HEK293 (cell line): ENCODE measurements at regions not wholly inside any gene's neighbourhood (a gene's known extent, or its start where the extent isn't known, plus 50 kb on each side); places are given as distances from the start of the nearest gene placed in this dataset.

Experiments used
- CTCF ChIA-PET: fragments of 350-600 bp; formaldehyde crosslinking; extraction: SDS; loops from one replicate; lab custom pipeline; 2021; ENCODE audit warnings: antibody characterized with exemption; lab: Yijun Ruan, JAX
- POLR2A ChIA-PET: fragments of 300-600 bp; formaldehyde crosslinking; extraction: SDS; loops from one replicate; lab custom pipeline; 2020; ENCODE audit warnings: antibody characterized with exemption, inconsistent platforms; lab: Yijun Ruan, JAX
- H3K27ac ChIP-seq: fragments of 200-500 bp; sonication (Bioruptor generic); 2 replicates; pipeline ENCODE4 v1.5.1; 2014; ENCODE audit warnings: low read depth, low read length, control low read depth, inconsistent platforms; ENCODE audit errors: extremely low read depth
- H3K36me3 ChIP-seq, 2 experiments: fragments of 200-500 bp in 1 of 2; sonication (Bioruptor generic) in 1 of 2; 1 replicate in 1 of 2; 2 replicates in 1 of 2; pipeline ENCODE4 v1.5.1; 2014 to 2017; ENCODE audit warnings: inconsistent platforms in 2 of 2, low read length in 2 of 2; ENCODE audit not compliant: control insufficient read depth in 2 of 2, insufficient read depth in 1 of 2
- H3K4me1 ChIP-seq: fragments of 200-500 bp; sonication (Bioruptor generic); 2 replicates; pipeline ENCODE4 v1.5.1; 2014; ENCODE audit warnings: mild to moderate bottlenecking, low read length, inconsistent platforms; ENCODE audit not compliant: control insufficient read depth, insufficient read depth
- H3K4me3 ChIP-seq: 2 replicates; pipeline ENCODE4 v1.5.1; 2011; ENCODE audit warnings: low read depth, mild to moderate bottlenecking, control low read depth, low read length, moderate library complexity
- H3K9me3 ChIP-seq: fragments of 200-500 bp; sonication (Bioruptor generic); 2 replicates; pipeline ENCODE4 v1.5.1; 2014; ENCODE audit warnings: low read depth, low read length, inconsistent platforms; ENCODE audit not compliant: control insufficient read depth, insufficient read depth
- HOXA7 ChIP-seq: sonication (generic); formaldehyde crosslinking; IDR thresholded peaks from 2 replicates; pipeline ENCODE4 v1.8.1; 2022; ENCODE audit warnings: missing genetic modification reagents, borderline replicate concordance
- INSM2 ChIP-seq: fragments of 450-650 bp; formaldehyde crosslinking; IDR thresholded peaks from 2 replicates; pipeline ENCODE4 v1.5.1; 2016; ENCODE audit warnings: missing biosample characterization, missing genetic modification characterization
- KLF10 ChIP-seq: fragments of 450-650 bp; IDR thresholded peaks from 2 replicates; pipeline ENCODE4 v1.5.1; 2018; ENCODE audit warnings: missing biosample characterization, mild to moderate bottlenecking, missing genetic modification characterization
- OVOL3 ChIP-seq: fragments of 450-650 bp; formaldehyde crosslinking; IDR thresholded peaks from 2 replicates; pipeline ENCODE4 v1.5.1; 2016; ENCODE audit warnings: missing biosample characterization, missing genetic modification characterization
- SCRT2 ChIP-seq: fragments of 450-650 bp; formaldehyde crosslinking; IDR thresholded peaks from 2 replicates; pipeline ENCODE4 v1.5.1; 2016; ENCODE audit warnings: missing biosample characterization, missing genetic modification characterization
- ZNF239 ChIP-seq: fragments of 450-650 bp; formaldehyde crosslinking; IDR thresholded peaks from 2 replicates; pipeline ENCODE4 v1.5.1; 2016; ENCODE audit warnings: missing biosample characterization, missing genetic modification characterization
- ZNF433 ChIP-seq: fragments of 450-650 bp; formaldehyde crosslinking; IDR thresholded peaks from 2 replicates; pipeline ENCODE4 v1.5.1; 2016; ENCODE audit warnings: missing biosample characterization, missing genetic modification characterization, low read depth
- ZNF501 ChIP-seq: fragments of 450-650 bp; formaldehyde crosslinking; IDR thresholded peaks from 2 replicates; pipeline ENCODE4 v1.5.1; 2016; ENCODE audit warnings: missing biosample characterization, missing genetic modification characterization
- ZNF530 ChIP-seq: fragments of 450-650 bp; formaldehyde crosslinking; IDR thresholded peaks from 2 replicates; pipeline ENCODE4 v1.5.1; 2016; ENCODE audit warnings: low read depth, missing biosample characterization, missing genetic modification characterization
- ZNF585B ChIP-seq: fragments of 450-650 bp; formaldehyde crosslinking; IDR thresholded peaks from 2 replicates; pipeline ENCODE4 v1.5.1; 2016; ENCODE audit warnings: missing biosample characterization, missing genetic modification characterization
- ZNF600 ChIP-seq: fragments of 450-650 bp; formaldehyde crosslinking; IDR thresholded peaks from 2 replicates; pipeline ENCODE4 v1.5.1; 2016; ENCODE audit warnings: missing biosample characterization, missing genetic modification characterization
- ZNF670 ChIP-seq: fragments of 450-650 bp; formaldehyde crosslinking; IDR thresholded peaks from 2 replicates; pipeline ENCODE4 v1.5.1; 2016; ENCODE audit warnings: missing biosample characterization, missing genetic modification characterization, low read depth

GRCh38 chr6:43982084-43982625 is 145.1 kb downstream of the MRPL14 start:
- no peak for TF ChIP-seq ZNF433
- TF ChIP-seq OVOL3 (tag by site-specific recombination) = no peak
- no peak for TF ChIP-seq ZNF585B (tag by site-specific recombination)
- ChIA-PET CTCF (interaction anchor here (1.0 to 1.2 kb wide), 2 partner anchors 10 to 212 kb away, joined by 3 read pairs; partner anchors contain the start of gene VEGFA), POLR2A (no interaction called here)
- Histone ChIP-seq H3K4me3 (no peak overlapping the region), H3K27ac (no peak overlapping the region), H3K9me3 (no peaks in the 10 kb centered on the region), H3K4me1 (peaks cover 18% of the 10 kb centered on the region), H3K36me3 (no peaks in the 10 kb centered on the region)

DNA sequence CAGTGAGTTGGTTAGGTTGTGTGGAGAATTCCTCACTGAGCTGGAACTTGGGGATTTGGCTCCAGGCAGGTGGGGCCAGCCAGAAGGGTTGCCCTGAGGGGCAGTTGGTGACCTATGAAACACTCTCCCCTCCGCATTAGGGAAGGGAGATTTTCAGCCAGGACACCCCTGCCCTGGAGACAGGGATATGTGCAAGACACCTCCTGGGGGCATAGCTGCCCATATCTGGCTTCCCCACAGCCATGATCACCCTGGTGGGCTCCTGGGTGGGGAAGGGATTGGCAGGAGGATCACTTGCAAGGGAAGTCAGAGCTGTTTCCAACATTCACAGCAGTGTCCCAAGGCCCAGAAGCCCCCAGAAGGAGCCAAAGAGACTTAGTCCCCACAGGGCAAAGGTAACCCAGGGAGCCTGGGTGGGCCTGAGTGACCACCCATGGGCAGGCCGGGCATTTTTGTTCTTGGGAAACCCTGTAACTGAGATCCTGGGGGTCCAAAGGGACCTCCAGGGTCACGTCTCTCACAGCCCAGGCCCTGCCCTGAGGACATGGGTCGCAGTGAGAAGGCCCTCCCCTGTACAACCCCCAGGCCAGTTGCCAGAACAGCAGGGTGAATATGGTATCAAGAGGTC is 145.8 kb downstream of the MRPL14 start:
- Histone ChIP-seq H3K9me3 (no peaks in the 10 kb centered on the region), H3K27ac (no peak overlapping the region)
- no peak for TF ChIP-seq INSM2 (tag by site-specific recombination)
- TF ChIP-seq, all 188 proteins: peak for 0
- no peaks in the 10 kb centered on the region for H3K36me3 ChIP-seq
- POLR2A ChIA-PET = no interaction called here
- CTCF ChIA-PET = interaction anchor here (0.6 to 1.5 kb wide), 7 partner anchors 11 to 328 kb away, joined by 3 to 4 read pairs (median 3); partner anchors contain the start of gene VEGFA
- no peak overlapping the region for H3K4me3 ChIP-seq
- peaks cover 18% of the 10 kb centered on the region for H3K4me1 ChIP-seq

DNA sequence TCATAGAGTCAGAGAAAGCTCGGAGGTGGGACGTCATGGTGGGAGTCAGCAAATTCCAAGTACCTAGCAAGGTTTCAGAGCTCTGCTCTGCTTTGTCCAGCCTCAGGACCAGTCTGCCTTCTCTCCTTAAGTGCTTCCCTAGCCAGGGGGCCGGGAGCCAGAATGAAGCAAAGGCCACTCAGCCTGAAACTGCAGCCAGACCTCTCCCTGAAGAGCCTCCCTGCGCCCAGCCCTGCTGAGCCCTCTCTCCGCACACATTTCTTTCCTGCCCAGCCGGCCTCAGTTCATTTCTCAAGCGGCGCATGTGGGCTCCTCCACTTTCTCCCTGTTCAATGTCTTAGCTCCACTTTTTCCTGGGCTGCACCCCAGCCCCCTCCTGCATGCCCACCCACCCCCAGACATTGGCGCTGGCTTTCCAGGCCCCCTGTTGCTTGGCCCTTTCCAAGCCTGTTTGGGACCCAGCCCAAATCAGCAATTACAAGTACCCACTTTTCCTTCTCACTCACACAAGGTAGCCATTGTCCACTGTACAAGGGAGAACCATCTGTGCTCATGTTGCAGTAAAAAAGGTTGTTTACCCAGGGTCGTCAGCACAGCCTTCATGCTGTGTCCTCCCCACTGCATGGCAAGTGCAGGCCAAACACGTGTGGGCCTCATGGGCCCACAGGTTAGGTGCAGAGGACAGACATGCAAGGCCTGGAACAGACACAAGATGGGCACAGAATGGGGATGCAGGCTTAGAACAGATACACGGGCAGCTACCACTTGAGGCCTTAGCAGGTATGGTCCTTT is 147.1 kb downstream of the MRPL14 start:
- POLR2A ChIA-PET = interaction anchor here (0.7 kb wide), 1 partner anchor 426 kb away, joined by 3 read pairs; no protein-coding TSS in a partner anchor
- CTCF ChIA-PET = interaction anchor here (1.5 kb wide), 1 partner anchor 99 kb away, joined by 4 read pairs; no protein-coding TSS in a partner anchor
- no peak for TF ChIP-seq ZNF670 (tag by site-specific recombination)
- no peak for TF ChIP-seq INSM2 (tag by site-specific recombination)
- TF ChIP-seq ZNF501 (tag by site-specific recombination) = no peak
- no peak for TF ChIP-seq ZNF600 (tag by site-specific recombination)

GRCh38 chr6:43979525-43979924 is 147.7 kb downstream of the MRPL14 start:
- Histone ChIP-seq H3K36me3 (no peaks in the 10 kb centered on the region), H3K9me3 (no peaks in the 10 kb centered on the region), H3K4me1 (peaks cover 12% of the 10 kb centered on the region), H3K27ac (no peak overlapping the region), H3K4me3 (no peak overlapping the region)
- CTCF ChIA-PET = interaction anchor here (0.7 to 1.3 kb wide), 2 partner anchors 19 to 123 kb away, joined by 3 read pairs; no protein-coding TSS in a partner anchor
- TF ChIP-seq ZNF239 = no peak
- TF ChIP-seq SCRT2 (tag by site-specific recombination) = 0 out of 2 replicates have a peak, but pooled peaks have one; percentile 23
- no peak for TF ChIP-seq HOXA7 (CRISPR knock-in tag)
- TF ChIP-seq ZNF530 = no peak
- TF ChIP-seq KLF10 (tag by site-specific recombination) = no peak
- POLR2A ChIA-PET = no interaction called here

More for the DNA sequence above, 147.1 kb downstream of the MRPL14 start:
- peaks cover 18% of the 10 kb centered on the region for H3K4me1 ChIP-seq
- H3K36me3 ChIP-seq = no peaks in the 10 kb centered on the region
- H3K27ac ChIP-seq = no peak overlapping the region
- H3K4me3 ChIP-seq = no peak overlapping the region
- no peaks in the 10 kb centered on the region for H3K9me3 ChIP-seq
